PFSK-1 (cell line): ENCODE measurements at regions not wholly inside any gene's neighbourhood (a gene's known extent, or its start where the extent isn't known, plus 50 kb on each side); places are given as distances from the start of the nearest gene placed in this dataset.

Source experiments
- POLR2AphosphoS5 ChIP-seq: IDR thresholded peaks from 2 replicates; pipeline ENCODE4 v1.6.1; 2012; ENCODE audit warnings: low read depth, mild to moderate bottlenecking, control low read depth, low read length, moderate library complexity
- TAF1 ChIP-seq: IDR thresholded peaks from 2 replicates; pipeline ENCODE4 v1.6.1; 2012; ENCODE audit warnings: low read length, control low read depth, borderline replicate concordance; ENCODE audit not compliant: insufficient read depth

DNA sequence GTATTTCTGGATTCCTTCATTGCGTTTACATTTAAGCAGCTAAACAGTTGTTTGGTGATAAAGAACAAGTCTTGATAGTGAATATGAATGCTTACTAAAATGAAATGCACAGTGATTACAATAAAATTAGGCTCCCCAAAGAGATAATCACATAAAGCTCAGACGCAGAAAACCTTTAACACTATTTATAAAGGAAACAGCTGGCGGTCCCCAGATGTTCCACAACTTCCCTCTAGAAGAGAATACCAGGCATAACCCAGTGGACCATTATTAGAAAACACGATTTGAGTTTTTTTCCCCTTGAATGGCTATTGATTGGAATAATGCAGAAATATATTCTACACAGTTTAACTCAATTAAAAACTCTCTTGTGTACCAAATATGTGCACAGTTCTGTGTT, 573.2 kb downstream of the DIPK2A start:
- TF ChIP-seq TAF1: no peak
- TF ChIP-seq POLR2AphosphoS5: no peak
